ENCODE measurements at regions not wholly inside any gene's neighbourhood (a gene's known extent, or its start where the extent isn't known, plus 50 kb on each side); places are given as distances from the start of the nearest gene placed in this dataset.

DNA sequence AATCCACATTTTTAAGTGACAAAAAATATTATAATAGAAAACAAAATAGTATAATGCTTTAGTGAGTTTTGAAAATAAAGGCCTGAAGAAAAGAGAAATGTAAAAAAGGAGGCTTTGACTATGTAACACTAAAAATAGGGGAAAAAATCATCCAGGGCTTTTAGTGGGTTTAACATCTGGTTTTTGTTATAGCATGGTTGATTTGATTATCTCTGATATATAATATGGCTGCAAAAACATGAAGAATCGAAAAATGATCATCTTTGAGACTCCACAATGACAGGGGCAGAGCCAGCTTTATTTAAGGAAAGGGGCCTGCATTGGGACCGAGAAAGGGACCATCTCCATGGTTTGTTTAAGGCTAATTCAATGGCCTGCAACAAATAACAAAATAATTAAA is 393.8 kb downstream of the PLK2 start:
- H3K27me3 ChIP-seq (replicated peaks; ENCODE audit: insufficient read depth), result no peaks in the 10 kb centered on the region
- no peak for DNase-seq (ENCODE audit: low spot score)
- H3K27ac ChIP-seq, result no peak overlapping the region
- no peaks in the 10 kb centered on the region for H3K4me1 ChIP-seq (ENCODE audit: control insufficient read depth in 1 of 2, low read depth in 2 of 2)
- H3K4me3 ChIP-seq, result no peak overlapping the region
- H3K9me3 ChIP-seq, result no peaks in the 10 kb centered on the region
- no peaks in the 10 kb centered on the region for H3K36me3 ChIP-seq
- ATAC-seq (ENCODE audit: insufficient number of reproducible peaks, low FRiP score, low read depth), result no peak
- TF ChIP-seq, protein P1, sequence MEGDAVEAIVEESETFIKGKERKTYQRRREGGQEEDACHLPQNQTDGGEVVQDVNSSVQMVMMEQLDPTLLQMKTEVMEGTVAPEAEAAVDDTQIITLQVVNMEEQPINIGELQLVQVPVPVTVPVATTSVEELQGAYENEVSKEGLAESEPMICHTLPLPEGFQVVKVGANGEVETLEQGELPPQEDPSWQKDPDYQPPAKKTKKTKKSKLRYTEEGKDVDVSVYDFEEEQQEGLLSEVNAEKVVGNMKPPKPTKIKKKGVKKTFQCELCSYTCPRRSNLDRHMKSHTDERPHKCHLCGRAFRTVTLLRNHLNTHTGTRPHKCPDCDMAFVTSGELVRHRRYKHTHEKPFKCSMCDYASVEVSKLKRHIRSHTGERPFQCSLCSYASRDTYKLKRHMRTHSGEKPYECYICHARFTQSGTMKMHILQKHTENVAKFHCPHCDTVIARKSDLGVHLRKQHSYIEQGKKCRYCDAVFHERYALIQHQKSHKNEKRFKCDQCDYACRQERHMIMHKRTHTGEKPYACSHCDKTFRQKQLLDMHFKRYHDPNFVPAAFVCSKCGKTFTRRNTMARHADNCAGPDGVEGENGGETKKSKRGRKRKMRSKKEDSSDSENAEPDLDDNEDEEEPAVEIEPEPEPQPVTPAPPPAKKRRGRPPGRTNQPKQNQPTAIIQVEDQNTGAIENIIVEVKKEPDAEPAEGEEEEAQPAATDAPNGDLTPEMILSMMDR (IDR thresholded peaks at IDR 0.05), result no peak

DNA sequence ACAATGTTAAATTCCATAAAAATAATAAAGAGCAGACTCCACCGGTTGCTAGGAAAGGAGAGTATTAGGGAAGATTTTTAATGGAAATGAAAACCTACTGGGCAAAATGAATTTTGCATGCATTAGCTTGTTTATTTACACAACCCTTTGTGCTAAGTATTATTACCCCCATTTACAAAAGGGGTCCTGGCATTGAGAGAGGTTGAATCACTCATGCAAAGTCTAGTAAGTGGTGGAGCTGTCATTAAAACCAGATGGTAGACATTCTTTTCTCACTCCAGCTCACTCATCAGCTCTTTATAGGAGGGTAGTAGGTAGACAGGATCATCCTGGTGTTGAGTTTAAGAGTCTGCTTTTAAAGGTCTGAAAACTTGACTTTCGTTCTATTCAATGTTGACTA is 395.1 kb downstream of the PLK2 start:
- no peak overlapping the region for H3K27ac ChIP-seq
- no peaks in the 10 kb centered on the region for H3K27me3 ChIP-seq (replicated peaks; ENCODE audit: insufficient read depth)
- H3K9me3 ChIP-seq, result no peaks in the 10 kb centered on the region
- DNase-seq (ENCODE audit: low spot score) (no peak), ATAC-seq (ENCODE audit: insufficient number of reproducible peaks, low FRiP score, low read depth) (no peak)
- no peaks in the 10 kb centered on the region for H3K36me3 ChIP-seq
- TF ChIP-seq, protein P1 (IDR thresholded peaks at IDR 0.05), result no peak
- H3K4me3 ChIP-seq, result no peak overlapping the region
- no peaks in the 10 kb centered on the region for H3K4me1 ChIP-seq (ENCODE audit: control insufficient read depth in 1 of 2, low read depth in 2 of 2)

DNA sequence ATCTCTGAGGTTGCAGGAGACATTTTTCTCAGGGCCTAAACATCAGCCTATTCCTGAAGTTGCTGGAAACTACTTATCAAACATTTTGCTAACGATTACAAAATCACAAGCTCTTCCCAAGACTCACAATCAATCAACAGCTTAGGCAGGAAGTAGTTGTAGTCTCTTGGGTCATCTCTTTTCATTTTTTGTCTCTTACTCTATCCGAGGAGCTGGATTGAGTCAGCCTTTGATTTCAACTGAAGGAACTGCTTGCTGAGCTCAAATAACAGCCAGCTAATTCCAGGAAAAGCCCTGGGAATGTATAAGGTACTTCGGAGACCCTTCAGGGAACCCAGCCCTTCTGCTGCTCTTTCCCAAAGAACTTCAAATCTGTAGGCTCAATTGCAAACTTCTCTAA is 398.9 kb downstream of the PLK2 start:
- H3K27ac ChIP-seq, result no peak overlapping the region
- ATAC-seq (ENCODE audit: insufficient number of reproducible peaks, low FRiP score, low read depth) (no peak), DNase-seq (ENCODE audit: low spot score) (no peak)
- no peaks in the 10 kb centered on the region for H3K27me3 ChIP-seq (replicated peaks; ENCODE audit: insufficient read depth)
- TF ChIP-seq, protein P1 (IDR thresholded peaks at IDR 0.05), result no peak
- H3K36me3 ChIP-seq, result no peaks in the 10 kb centered on the region
- peaks cover 1 to 3% of the 10 kb centered on the region in 2 donors for H3K4me1 ChIP-seq (ENCODE audit: control insufficient read depth in 1 of 2, low read depth in 2 of 2)
- H3K4me3 ChIP-seq, result no peak overlapping the region
- no peaks in the 10 kb centered on the region for H3K9me3 ChIP-seq

DNA sequence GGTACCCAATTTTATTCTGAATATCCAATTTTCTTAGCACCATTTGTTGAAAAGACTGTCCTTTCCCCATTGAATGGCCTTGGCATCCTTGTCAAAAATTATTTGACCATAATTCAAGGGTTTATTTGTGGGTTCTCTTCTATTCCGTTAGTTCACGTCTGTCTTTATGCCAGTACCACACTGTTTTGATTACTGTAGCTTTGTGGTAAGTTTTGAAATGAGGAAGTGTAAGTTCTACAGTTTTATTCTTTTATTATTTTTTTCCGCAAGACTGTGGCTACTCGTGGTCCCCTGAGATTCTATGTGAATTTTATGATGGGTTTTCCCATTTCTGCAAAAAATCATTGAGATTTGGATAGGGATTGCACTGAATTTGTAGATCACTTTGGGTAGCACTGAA is 402.6 kb downstream of the PLK2 start:
- Histone ChIP-seq H3K36me3 (no peaks in the 10 kb centered on the region), H3K27me3 (replicated peaks; ENCODE audit: insufficient read depth) (no peaks in the 10 kb centered on the region), H3K27ac (no peak overlapping the region), H3K4me1 (ENCODE audit: control insufficient read depth in 1 of 2, low read depth in 2 of 2) (peaks cover 2 to 5% of the 10 kb centered on the region in 2 donors), H3K4me3 (no peak overlapping the region), H3K9me3 (no peaks in the 10 kb centered on the region)
- TF ChIP-seq, protein P1 (IDR thresholded peaks at IDR 0.05), result no peak
- ATAC-seq (ENCODE audit: insufficient number of reproducible peaks, low FRiP score, low read depth), result no peak
- no peak for DNase-seq (ENCODE audit: low spot score)

DNA sequence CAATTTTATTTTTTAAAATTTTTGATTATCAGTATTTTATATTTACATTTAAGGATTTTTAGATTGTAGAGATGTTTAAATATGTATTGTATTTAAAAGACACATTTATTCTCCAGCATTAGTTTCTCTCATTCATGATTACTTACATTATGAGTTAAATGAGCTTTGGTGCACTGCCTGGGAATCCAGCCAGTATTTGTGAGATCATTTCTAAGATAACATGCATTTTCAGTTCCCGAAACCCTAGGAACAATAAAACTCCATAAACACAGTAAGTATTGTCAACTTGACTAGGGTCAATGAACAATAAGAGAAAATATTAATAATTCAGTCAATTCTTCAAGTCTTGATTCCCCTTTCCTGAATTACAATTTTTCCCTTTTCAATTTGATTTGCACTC is 403.3 kb downstream of the PLK2 start:
- H3K4me3 ChIP-seq, result no peak overlapping the region
- TF ChIP-seq, protein P1 (IDR thresholded peaks at IDR 0.05), result no peak
- H3K27ac ChIP-seq, result no peak overlapping the region
- no peaks in the 10 kb centered on the region for H3K27me3 ChIP-seq (replicated peaks; ENCODE audit: insufficient read depth)
- no peak for ATAC-seq (ENCODE audit: insufficient number of reproducible peaks, low FRiP score, low read depth)
- DNase-seq (ENCODE audit: low spot score), result no peak
- peaks cover 2 to 5% of the 10 kb centered on the region in 2 donors for H3K4me1 ChIP-seq (ENCODE audit: control insufficient read depth in 1 of 2, low read depth in 2 of 2)
- H3K36me3 ChIP-seq, result no peaks in the 10 kb centered on the region
- H3K9me3 ChIP-seq, result no peaks in the 10 kb centered on the region
